ENCODE measurements at regions not wholly inside any gene's neighbourhood (a gene's known extent, or its start where the extent isn't known, plus 50 kb on each side); places are given as distances from the start of the nearest gene placed in this dataset.
"Not testable (repeated sequence)": the region's sequence is repeated elsewhere in the genome, so short reads cannot be mapped to it uniquely, and the experiment has no call there.

DNA sequence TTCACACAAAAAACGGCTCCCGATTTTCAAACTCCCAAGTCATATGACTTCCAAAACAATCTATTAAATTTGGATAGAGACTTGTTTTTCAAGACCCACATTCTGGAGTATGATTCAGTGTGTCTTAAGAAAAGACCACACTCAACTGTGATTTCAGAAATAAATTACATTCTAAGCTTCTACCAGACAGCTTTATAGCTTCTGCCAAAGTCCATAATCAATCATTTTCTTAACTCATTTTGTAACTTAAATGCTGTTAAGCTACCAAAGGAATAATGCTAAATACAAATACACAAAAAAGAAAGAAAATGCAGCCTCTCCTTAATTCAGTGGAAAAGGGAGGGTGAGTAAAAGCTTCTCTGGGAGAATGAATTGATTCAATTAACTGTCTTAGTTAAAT lies 192.3 kb upstream of the P2RY1 start:
- H3K4me1 ChIP-seq (ENCODE audit: insufficient read depth, low read length) = no peaks in the 10 kb centered on the region
- H3K9ac ChIP-seq (ENCODE audit: low read depth, low read length) = no peak overlapping the region
- H3K36me3 ChIP-seq (ENCODE audit: insufficient read depth, low read length) = no peaks in the 10 kb centered on the region
- H3K9me3 ChIP-seq (ENCODE audit: control insufficient read depth, insufficient read depth, low read length) = no peaks in the 10 kb centered on the region

- H3K9ac ChIP-seq (ENCODE audit: low read depth, low read length) = no peak overlapping the region
- H3K4me1 ChIP-seq (ENCODE audit: insufficient read depth, low read length) = peaks cover 7% of the 10 kb centered on the region; the same call in 1 of the 2 replicates
- H3K9me3 ChIP-seq (ENCODE audit: control insufficient read depth, insufficient read depth, low read length) = no peaks in the 10 kb centered on the region
- no peaks in the 10 kb centered on the region for H3K36me3 ChIP-seq (ENCODE audit: insufficient read depth, low read length)
These were observed 190.5 kb upstream of the P2RY1 start for GRCh38 chr3:152644478-152644877.

- Histone ChIP-seq H3K9ac (ENCODE audit: low read depth, low read length) (no peak overlapping the region), H3K4me1 (ENCODE audit: insufficient read depth, low read length) (peaks cover 11% of the 10 kb centered on the region), H3K36me3 (ENCODE audit: insufficient read depth, low read length) (no peaks in the 10 kb centered on the region), H3K9me3 (ENCODE audit: control insufficient read depth, insufficient read depth, low read length) (no peaks in the 10 kb centered on the region)
These were observed 188.9 kb upstream of the P2RY1 start for GRCh38 chr3:152646004-152646403.

DNA sequence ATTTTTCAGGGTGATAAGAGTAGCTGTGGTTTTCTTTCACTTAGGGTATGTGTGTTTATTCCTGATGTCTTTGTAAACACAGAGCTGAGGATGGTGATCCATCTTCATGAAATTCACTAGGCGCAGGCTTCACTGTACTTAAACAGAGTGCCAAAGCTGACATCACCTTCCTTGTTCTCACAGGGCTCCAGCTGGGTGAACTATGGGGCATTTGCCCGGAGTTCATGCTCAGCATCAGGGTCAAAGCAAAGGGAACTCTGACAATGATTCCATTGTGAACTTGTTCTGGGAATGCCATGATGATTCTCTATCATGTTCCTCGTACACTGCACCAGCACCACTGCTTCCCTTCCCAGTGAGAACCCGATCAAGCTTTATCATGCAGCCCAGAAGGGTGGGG lies 184.8 kb upstream of the P2RY1 start:
- H3K9me3 ChIP-seq (ENCODE audit: control insufficient read depth, insufficient read depth, low read length) = no peaks in the 10 kb centered on the region; the same call in 1 of the 2 replicates
- H3K4me1 ChIP-seq (ENCODE audit: insufficient read depth, low read length) = peaks cover 21% of the 10 kb centered on the region
- H3K36me3 ChIP-seq (ENCODE audit: insufficient read depth, low read length) = no peaks in the 10 kb centered on the region
- no peak overlapping the region for H3K9ac ChIP-seq (ENCODE audit: low read depth, low read length)

DNA sequence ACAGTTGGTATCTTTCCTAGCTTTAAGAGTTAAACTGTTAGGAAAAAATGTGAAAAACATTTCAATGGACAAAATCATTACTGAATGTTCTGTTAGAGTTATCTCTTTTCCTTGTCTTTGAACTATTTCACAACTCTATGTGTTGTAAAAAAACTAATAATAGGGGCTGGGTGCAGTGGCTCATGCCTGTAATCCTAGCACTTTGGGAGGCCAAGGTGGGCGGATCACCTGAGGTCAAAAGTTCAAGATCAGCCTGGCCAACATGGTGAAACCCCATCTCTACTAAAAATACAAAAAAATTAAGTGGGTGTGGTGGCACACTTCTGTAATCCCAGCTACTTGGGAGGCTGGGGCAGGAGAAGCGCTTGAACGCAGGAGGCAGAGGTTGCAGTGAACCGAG lies 184.0 kb upstream of the P2RY1 start:
- H3K36me3 ChIP-seq (ENCODE audit: insufficient read depth, low read length); H3K9ac ChIP-seq (ENCODE audit: low read depth, low read length); H3K9me3 ChIP-seq (ENCODE audit: control insufficient read depth, insufficient read depth, low read length): not testable (repeated sequence)
- peaks cover 21% of the 10 kb centered on the region for H3K4me1 ChIP-seq (ENCODE audit: insufficient read depth, low read length)

GRCh38 chr3:152656214-152656971 lies 178.5 kb upstream of the P2RY1 start:
- H3K36me3 ChIP-seq (ENCODE audit: insufficient read depth, low read length) = no peaks in the 10 kb centered on the region
- peaks cover 5% of the 10 kb centered on the region for H3K9me3 ChIP-seq (ENCODE audit: control insufficient read depth, insufficient read depth, low read length)
- H3K9ac ChIP-seq (ENCODE audit: low read depth, low read length) = peak overlapping the region; percentile 13; the same call in 1 of the 2 replicates
- peaks cover 31% of the 10 kb centered on the region for H3K4me1 ChIP-seq (ENCODE audit: insufficient read depth, low read length)

DNA sequence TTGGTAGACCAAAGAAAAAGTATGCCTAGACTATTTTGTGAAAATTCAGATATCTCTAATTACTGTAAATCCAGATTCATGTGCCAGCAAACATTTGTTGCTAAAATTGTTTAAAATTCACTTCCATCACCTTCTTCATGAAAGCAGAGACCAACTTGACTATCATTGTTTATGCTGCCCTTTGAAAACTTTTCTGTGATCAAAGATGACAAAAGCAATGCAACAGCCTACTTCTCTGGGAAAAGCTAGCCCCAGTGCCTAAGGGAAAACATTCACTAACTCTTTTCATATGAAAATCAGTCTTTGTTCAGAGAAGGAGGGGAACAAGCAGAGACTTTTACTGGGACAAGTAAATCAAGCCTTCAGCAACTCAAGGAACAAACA lies 178.0 kb upstream of the P2RY1 start:
- Histone ChIP-seq H3K4me1 (ENCODE audit: insufficient read depth, low read length) (peaks cover 28% of the 10 kb centered on the region), H3K9ac (ENCODE audit: low read depth, low read length) (peak overlapping the region; percentile 13; the same call in 1 of the 2 replicates), H3K36me3 (ENCODE audit: insufficient read depth, low read length) (no peaks in the 10 kb centered on the region), H3K9me3 (ENCODE audit: control insufficient read depth, insufficient read depth, low read length) (peaks cover 5% of the 10 kb centered on the region)

DNA sequence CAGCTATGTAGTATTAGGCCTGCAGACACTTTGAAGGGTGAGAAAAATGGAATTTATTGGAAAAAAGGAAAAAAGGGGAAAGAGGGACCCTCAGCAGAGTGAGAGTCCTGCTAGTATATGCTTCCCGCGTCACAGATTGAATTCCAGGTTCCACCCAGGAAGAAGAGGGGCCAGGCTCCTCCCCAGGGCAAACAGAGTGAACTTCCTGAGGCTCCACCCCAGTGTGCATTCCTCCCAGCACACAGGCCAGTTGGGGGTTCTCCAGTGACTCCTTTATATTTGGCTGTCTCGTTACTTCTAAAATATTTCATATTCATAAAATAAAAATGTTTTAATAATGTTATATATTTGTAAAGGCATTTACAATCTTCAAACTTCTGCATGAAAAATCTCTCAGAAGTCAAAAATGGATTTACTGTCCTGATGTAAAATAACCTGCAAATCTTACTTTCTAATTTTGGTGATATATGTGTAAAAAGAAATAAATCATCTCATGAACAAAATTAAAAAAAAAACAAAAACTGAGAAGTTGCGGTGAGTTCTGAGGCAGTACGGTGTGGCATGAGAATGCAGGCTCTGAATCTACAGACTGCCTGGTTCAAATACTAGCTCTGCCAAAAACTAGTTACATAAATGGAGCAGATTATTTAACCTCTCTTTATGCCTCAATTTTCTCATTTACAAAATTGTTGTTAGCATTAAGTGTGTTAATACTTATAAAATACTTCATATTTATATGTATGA lies 175.8 kb upstream of the P2RY1 start:
- H3K9me3 ChIP-seq (ENCODE audit: control insufficient read depth, insufficient read depth, low read length) = peaks cover 9% of the 10 kb centered on the region
- no peaks in the 10 kb centered on the region for H3K36me3 ChIP-seq (ENCODE audit: insufficient read depth, low read length)
- H3K9ac ChIP-seq (ENCODE audit: low read depth, low read length) = no peak overlapping the region
- peaks cover 26% of the 10 kb centered on the region for H3K4me1 ChIP-seq (ENCODE audit: insufficient read depth, low read length)

- peaks cover 27% of the 10 kb centered on the region for H3K4me1 ChIP-seq (ENCODE audit: insufficient read depth, low read length)
- no peaks in the 10 kb centered on the region for H3K36me3 ChIP-seq (ENCODE audit: insufficient read depth, low read length)
- no peak overlapping the region for H3K9ac ChIP-seq (ENCODE audit: low read depth, low read length)
- H3K9me3 ChIP-seq (ENCODE audit: control insufficient read depth, insufficient read depth, low read length) = peaks cover 9% of the 10 kb centered on the region
These were observed 172.8 kb upstream of the P2RY1 start for GRCh38 chr3:152662157-152662556.

DNA sequence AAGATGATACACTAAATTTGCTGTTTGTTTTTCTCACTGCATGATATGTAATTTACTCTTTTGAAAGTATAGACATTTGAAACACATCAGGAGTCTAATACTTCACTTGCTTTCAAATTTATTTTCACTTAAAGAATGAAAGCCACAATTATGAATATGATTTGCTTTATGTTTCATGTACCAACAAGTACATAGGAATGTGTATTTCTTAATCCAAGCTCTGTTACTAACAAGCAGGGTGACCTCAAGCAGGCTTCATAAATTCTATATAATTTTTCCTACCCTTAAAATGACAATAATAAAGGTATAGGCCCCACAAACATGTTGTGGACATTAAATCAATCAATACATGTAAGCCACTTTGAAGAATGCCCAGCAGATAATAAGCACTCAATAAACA lies 170.2 kb upstream of the P2RY1 start:
- H3K36me3 ChIP-seq (ENCODE audit: insufficient read depth, low read length) = no peaks in the 10 kb centered on the region
- 0 out of 2 replicates have a peak, but pooled peaks cover 6% of the 10 kb centered on the region for H3K4me1 ChIP-seq (ENCODE audit: insufficient read depth, low read length)
- peaks cover 9% of the 10 kb centered on the region for H3K9me3 ChIP-seq (ENCODE audit: control insufficient read depth, insufficient read depth, low read length)
- H3K9ac ChIP-seq (ENCODE audit: low read depth, low read length) = no peak overlapping the region

DNA sequence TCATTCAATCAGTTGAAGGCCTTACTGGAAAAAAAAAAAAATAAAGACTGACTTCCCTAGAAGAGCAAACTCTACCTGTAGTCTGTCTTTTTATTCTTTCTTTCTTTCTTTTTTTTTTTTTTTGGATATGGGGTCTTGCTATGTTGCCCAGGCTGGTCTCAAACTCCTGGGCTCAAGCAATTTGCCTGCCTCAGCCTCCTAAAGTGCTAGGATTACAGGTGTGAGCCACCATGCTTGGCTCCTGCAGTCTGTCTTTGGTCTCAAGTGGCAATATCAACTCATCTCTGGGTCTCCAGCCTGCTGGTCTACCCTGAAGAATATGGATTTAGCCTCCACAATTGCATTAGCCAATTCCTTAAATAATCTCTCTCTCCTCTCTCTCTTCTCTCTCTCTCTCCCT lies 167.7 kb upstream of the P2RY1 start:
- Histone ChIP-seq H3K9me3 (ENCODE audit: control insufficient read depth, insufficient read depth, low read length) (peaks cover 2% of the 10 kb centered on the region; the same call in 1 of the 2 replicates), H3K9ac (ENCODE audit: low read depth, low read length) (no peak overlapping the region), H3K4me1 (ENCODE audit: insufficient read depth, low read length) (0 out of 2 replicates have a peak, but pooled peaks cover 6% of the 10 kb centered on the region), H3K36me3 (ENCODE audit: insufficient read depth, low read length) (no peaks in the 10 kb centered on the region)

DNA sequence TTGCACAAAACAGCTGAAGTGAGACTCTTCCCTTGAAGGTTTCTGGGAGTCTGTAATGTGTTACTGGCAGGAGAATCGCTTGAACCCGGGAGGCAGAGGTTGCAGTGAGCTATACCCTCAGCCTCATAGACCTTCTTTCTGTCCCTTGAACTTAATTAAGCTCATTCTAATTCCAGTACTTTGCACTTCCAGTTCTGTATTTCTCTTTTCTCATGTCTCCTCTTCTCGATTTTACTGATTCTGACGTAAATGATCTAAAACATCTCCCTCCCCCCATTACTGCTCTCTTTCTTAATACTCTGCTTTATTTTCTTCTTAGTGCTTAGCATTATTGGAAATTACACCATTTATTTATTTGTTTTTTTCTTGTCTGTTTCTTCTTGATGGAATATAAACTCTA lies 165.4 kb upstream of the P2RY1 start:
- 0 out of 2 replicates have a peak, but pooled peaks cover 6% of the 10 kb centered on the region for H3K4me1 ChIP-seq (ENCODE audit: insufficient read depth, low read length)
- no peaks in the 10 kb centered on the region for H3K36me3 ChIP-seq (ENCODE audit: insufficient read depth, low read length)
- H3K9me3 ChIP-seq (ENCODE audit: control insufficient read depth, insufficient read depth, low read length) = no peaks in the 10 kb centered on the region
- no peak overlapping the region for H3K9ac ChIP-seq (ENCODE audit: low read depth, low read length)

DNA sequence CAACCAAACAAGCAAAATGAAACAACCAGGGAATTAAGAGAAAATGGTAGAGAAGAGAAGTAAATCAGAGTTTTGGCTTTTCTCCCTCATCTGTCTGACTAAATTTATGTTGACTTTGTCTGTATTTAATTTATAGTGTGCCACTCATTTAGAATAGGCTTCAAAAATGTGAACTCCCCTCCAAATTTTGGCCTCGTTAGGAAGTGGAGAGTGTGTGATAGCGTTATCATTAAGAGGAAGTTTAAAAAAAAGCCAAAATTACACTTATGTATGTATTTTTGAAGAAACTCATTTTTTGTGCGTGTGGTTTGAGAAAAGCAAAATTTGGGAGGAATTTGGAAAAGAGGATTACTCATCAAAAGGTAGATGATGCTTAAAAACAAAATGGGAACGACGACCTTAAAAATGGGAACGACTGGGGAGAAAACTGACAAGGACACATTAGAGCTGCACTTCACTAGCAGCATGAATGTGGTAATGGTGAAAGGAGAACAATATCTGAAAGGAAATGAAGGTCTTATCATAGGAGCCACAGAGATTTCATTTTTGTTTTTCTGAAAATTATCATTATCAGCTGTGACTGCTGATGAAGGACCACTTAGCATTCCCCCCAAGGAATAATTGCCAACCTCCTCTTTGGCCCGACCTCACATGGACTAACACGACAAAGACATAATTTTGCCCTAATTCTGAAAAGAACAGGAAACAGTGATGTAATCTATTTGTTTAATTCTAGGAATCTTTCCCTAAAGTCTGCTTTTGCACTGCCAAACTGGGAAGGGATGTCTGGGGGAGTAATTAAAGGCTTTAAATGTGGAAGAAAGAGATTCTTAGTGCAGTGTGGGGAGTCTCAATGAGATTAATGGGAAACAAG lies 163.2 kb upstream of the P2RY1 start:
- Histone ChIP-seq H3K4me1 (ENCODE audit: insufficient read depth, low read length) (0 out of 2 replicates have a peak, but pooled peaks cover 1% of the 10 kb centered on the region), H3K9ac (ENCODE audit: low read depth, low read length) (no peak overlapping the region), H3K9me3 (ENCODE audit: control insufficient read depth, insufficient read depth, low read length) (no peaks in the 10 kb centered on the region), H3K36me3 (ENCODE audit: insufficient read depth, low read length) (no peaks in the 10 kb centered on the region)

DNA sequence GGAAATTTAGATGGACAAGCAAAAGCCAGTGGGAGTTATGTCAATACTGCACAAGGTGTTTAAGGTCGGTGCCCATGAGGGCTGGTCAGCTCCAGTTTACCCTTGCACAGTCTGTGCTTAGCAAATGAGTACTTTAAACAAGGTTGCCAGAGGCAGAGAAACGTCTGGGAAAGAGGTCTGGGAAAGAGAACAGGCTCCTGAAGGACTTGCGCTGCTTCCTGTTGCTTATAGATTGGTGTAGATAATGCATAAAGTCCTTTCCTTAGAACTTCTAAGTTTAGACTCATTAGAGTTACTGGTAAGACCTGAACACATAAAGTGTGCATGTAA lies 162.6 kb upstream of the P2RY1 start:
- H3K4me1 ChIP-seq (ENCODE audit: insufficient read depth, low read length) = no peaks in the 10 kb centered on the region
- H3K9ac ChIP-seq (ENCODE audit: low read depth, low read length) = no peak overlapping the region
- H3K9me3 ChIP-seq (ENCODE audit: control insufficient read depth, insufficient read depth, low read length) = no peaks in the 10 kb centered on the region
- H3K36me3 ChIP-seq (ENCODE audit: insufficient read depth, low read length) = no peaks in the 10 kb centered on the region

Data from ES-I3 (cell line).